ENCODE measurements at regions not wholly inside any gene's neighbourhood (a gene's known extent, or its start where the extent isn't known, plus 50 kb on each side); places are given as distances from the start of the nearest gene placed in this dataset.

- Histone ChIP-seq H3K9ac (ENCODE audit: low read length) (no peak overlapping the region), H3K4me2 (ENCODE audit: low read depth, low read length, poor library complexity, severe bottlenecking) (no peak overlapping the region), H3K27me3 (ENCODE audit: low read length) (no peaks in the 10 kb centered on the region), H3K79me2 (ENCODE audit: low read length) (no peaks in the 10 kb centered on the region), H3K27ac (ENCODE audit: low read length) (no peak overlapping the region), H3K36me3 (ENCODE audit: insufficient read depth, low read length) (no peaks in the 10 kb centered on the region), H3K9me2 (replicated peaks; ENCODE audit: insufficient read depth, low read length) (no peaks in the 10 kb centered on the region), H4K20me1 (ENCODE audit: insufficient read depth, low read depth, low read length) (no peaks in the 10 kb centered on the region), H3K4me1 (ENCODE audit: low read length) (no peaks in the 10 kb centered on the region), H3K9me3 (ENCODE audit: low read length) (peaks cover 20% of the 10 kb centered on the region), H3K4me3 (ENCODE audit: low read length) (no peak overlapping the region), H2AFZ (ENCODE audit: low read length) (no peak overlapping the region)
- no peak for DNase-seq
These were observed 267.1 kb downstream of the SPATA31D1 start for GRCh38 chr9:82255481-82256176.

DNA sequence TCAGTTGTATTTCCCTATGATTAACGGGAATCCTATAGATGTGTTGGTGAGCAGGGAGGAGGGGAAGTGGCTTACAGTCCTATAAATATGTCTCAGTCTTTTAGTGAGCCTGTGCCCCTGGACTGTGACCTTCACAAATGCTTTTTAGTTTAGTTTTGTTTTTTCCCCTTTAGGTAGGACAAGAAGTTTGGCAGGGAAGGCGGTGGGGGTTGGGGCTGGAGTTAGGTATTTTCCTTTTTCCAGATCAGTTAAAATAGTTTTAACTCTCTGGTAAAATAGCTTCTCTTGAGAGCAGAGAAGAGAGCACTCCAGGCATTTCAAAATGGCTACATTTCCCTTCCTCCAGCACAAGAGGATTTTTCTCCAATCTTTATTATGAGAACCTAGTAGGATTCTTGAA is 272.1 kb downstream of the SPATA31D1 start:
- DNase-seq = no peak

DNA sequence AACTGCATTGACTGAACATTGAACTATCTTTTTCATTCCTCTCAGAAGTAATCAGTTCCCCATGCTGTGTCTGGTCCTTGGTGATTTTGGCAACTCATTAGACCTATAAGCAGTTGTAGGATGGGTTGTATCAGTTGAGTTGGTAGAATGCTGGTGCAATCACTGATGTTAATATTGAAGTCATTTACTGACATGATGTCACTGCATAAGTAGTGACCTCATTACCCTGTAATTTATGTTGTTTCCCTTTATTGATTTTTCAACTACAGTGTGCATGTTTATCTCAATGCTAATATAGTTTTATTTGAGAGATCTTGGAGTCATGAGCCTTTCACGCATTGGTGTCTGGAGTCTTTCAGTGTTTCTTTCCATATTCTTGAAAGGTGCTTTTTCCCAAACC is 275.0 kb downstream of the SPATA31D1 start:
- Histone ChIP-seq H3K9me2 (replicated peaks; ENCODE audit: insufficient read depth, low read length) (no peaks in the 10 kb centered on the region), H3K9me3 (ENCODE audit: low read length) (peaks cover 14% of the 10 kb centered on the region)
- DNase-seq = no peak

More for the DNA sequence above, 272.1 kb downstream of the SPATA31D1 start:
- Histone ChIP-seq H3K9me3 (ENCODE audit: low read length) (peaks cover 20% of the 10 kb centered on the region), H3K4me2 (ENCODE audit: low read depth, low read length, poor library complexity, severe bottlenecking) (no peak overlapping the region), H3K36me3 (ENCODE audit: insufficient read depth, low read length) (no peaks in the 10 kb centered on the region), H3K9ac (ENCODE audit: low read length) (no peak overlapping the region), H3K9me2 (replicated peaks; ENCODE audit: insufficient read depth, low read length) (no peaks in the 10 kb centered on the region), H4K20me1 (ENCODE audit: insufficient read depth, low read depth, low read length) (no peaks in the 10 kb centered on the region), H2AFZ (ENCODE audit: low read length) (no peak overlapping the region), H3K27ac (ENCODE audit: low read length) (no peak overlapping the region), H3K27me3 (ENCODE audit: low read length) (no peaks in the 10 kb centered on the region), H3K4me3 (ENCODE audit: low read length) (no peak overlapping the region), H3K4me1 (ENCODE audit: low read length) (no peaks in the 10 kb centered on the region), H3K79me2 (ENCODE audit: low read length) (no peaks in the 10 kb centered on the region)

GRCh38 chr9:82271106-82271561 is 282.6 kb downstream of the SPATA31D1 start:
- no peak for DNase-seq
- no peak overlapping the region for H2AFZ ChIP-seq (ENCODE audit: low read length)
- no peaks in the 10 kb centered on the region for H3K4me1 ChIP-seq (ENCODE audit: low read length)
- H3K36me3 ChIP-seq (ENCODE audit: insufficient read depth, low read length) = no peaks in the 10 kb centered on the region
- no peaks in the 10 kb centered on the region for H3K9me2 ChIP-seq (replicated peaks; ENCODE audit: insufficient read depth, low read length)
- no peak overlapping the region for H3K4me3 ChIP-seq (ENCODE audit: low read length)
- no peaks in the 10 kb centered on the region for H4K20me1 ChIP-seq (ENCODE audit: insufficient read depth, low read depth, low read length)
- no peak overlapping the region for H3K9ac ChIP-seq (ENCODE audit: low read length)
- no peak overlapping the region for H3K4me2 ChIP-seq (ENCODE audit: low read depth, low read length, poor library complexity, severe bottlenecking)
- H3K27ac ChIP-seq (ENCODE audit: low read length) = no peak overlapping the region
- H3K79me2 ChIP-seq (ENCODE audit: low read length) = no peaks in the 10 kb centered on the region
- H3K27me3 ChIP-seq (ENCODE audit: low read length) = no peaks in the 10 kb centered on the region
- H3K9me3 ChIP-seq (ENCODE audit: low read length) = peaks cover 34% of the 10 kb centered on the region

More for the DNA sequence above, 275.0 kb downstream of the SPATA31D1 start:
- Histone ChIP-seq H3K79me2 (ENCODE audit: low read length) (no peaks in the 10 kb centered on the region), H3K27ac (ENCODE audit: low read length) (no peak overlapping the region), H3K36me3 (ENCODE audit: insufficient read depth, low read length) (no peaks in the 10 kb centered on the region), H2AFZ (ENCODE audit: low read length) (no peak overlapping the region), H3K9ac (ENCODE audit: low read length) (no peak overlapping the region), H3K4me1 (ENCODE audit: low read length) (no peaks in the 10 kb centered on the region), H3K27me3 (ENCODE audit: low read length) (no peaks in the 10 kb centered on the region), H4K20me1 (ENCODE audit: insufficient read depth, low read depth, low read length) (no peaks in the 10 kb centered on the region), H3K4me3 (ENCODE audit: low read length) (no peak overlapping the region), H3K4me2 (ENCODE audit: low read depth, low read length, poor library complexity, severe bottlenecking) (no peak overlapping the region)

GRCh38 chr9:82273121-82273520 is 284.5 kb downstream of the SPATA31D1 start:
- no peaks in the 10 kb centered on the region for H3K27me3 ChIP-seq (ENCODE audit: low read length)
- H3K9ac ChIP-seq (ENCODE audit: low read length) = no peak overlapping the region
- H3K9me3 ChIP-seq (ENCODE audit: low read length) = peaks cover 39% of the 10 kb centered on the region
- H3K4me2 ChIP-seq (ENCODE audit: low read depth, low read length, poor library complexity, severe bottlenecking) = no peak overlapping the region
- no peaks in the 10 kb centered on the region for H4K20me1 ChIP-seq (ENCODE audit: insufficient read depth, low read depth, low read length)
- no peak overlapping the region for H3K4me3 ChIP-seq (ENCODE audit: low read length)
- no peak overlapping the region for H3K27ac ChIP-seq (ENCODE audit: low read length)
- H3K36me3 ChIP-seq (ENCODE audit: insufficient read depth, low read length) = no peaks in the 10 kb centered on the region
- no peak for DNase-seq
- no peaks in the 10 kb centered on the region for H3K79me2 ChIP-seq (ENCODE audit: low read length)
- no peaks in the 10 kb centered on the region for H3K4me1 ChIP-seq (ENCODE audit: low read length)
- no peaks in the 10 kb centered on the region for H3K9me2 ChIP-seq (replicated peaks; ENCODE audit: insufficient read depth, low read length)
- no peak overlapping the region for H2AFZ ChIP-seq (ENCODE audit: low read length)

DNA sequence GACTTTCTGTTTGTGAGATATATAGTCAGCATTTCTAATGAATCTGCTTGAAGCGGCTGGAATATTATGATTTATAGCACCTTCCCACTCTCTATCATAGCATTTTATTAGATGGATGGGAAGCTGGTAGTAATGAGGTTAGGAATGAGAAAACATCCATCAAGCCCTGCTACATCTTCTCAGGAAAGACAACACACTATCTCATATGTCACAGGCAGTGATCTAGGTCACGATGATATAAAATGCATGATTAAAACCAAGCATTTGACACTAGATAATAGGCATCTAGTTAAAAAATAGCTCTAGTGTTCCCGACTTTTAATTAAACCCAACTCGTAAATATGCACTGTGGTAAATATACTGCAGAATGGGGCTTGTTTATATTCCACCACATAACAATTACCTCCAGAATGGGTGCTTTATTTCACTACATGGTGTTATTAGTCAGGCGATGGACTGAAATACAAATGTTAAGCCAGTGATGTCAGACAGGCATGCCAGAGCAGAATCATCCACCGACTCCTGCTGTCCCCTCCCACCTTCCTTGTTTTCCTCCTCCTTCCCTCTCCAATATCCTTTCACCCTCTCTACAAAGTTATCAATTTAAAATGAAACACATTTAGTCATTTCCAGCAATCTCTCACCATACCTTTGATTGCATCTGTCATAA is 286.8 kb downstream of the SPATA31D1 start:
- Histone ChIP-seq H3K9me3 (ENCODE audit: low read length) (peaks cover 39% of the 10 kb centered on the region), H3K79me2 (ENCODE audit: low read length) (no peaks in the 10 kb centered on the region)

DNA sequence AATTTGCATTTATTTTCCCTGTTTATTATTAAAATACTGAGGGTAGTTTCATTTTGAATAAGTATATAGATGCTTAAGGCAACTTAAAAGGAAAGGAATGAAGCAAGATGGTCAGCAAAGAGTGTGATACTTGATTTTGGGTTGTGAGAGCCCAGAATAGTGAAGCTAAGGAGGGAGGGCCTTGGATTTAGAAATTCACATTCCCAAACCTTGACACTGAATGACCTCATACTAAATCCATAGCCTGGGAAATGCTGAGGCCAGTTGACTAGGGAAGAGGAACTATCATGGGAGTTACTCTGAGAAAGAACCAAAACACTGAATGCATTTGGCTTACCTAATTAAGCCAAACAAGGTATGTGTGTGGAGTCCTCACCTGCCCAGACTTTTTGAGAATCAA is 292.5 kb downstream of the SPATA31D1 start:
- no peaks in the 10 kb centered on the region for H3K27me3 ChIP-seq (ENCODE audit: low read length)
- no peaks in the 10 kb centered on the region for H3K36me3 ChIP-seq (ENCODE audit: insufficient read depth, low read length)
- no peak overlapping the region for H2AFZ ChIP-seq (ENCODE audit: low read length)
- H3K9me3 ChIP-seq (ENCODE audit: low read length) = peaks cover 25% of the 10 kb centered on the region
- H3K4me3 ChIP-seq (ENCODE audit: low read length) = no peak overlapping the region
- H3K4me2 ChIP-seq (ENCODE audit: low read depth, low read length, poor library complexity, severe bottlenecking) = no peak overlapping the region
- H3K9ac ChIP-seq (ENCODE audit: low read length) = no peak overlapping the region
- H4K20me1 ChIP-seq (ENCODE audit: insufficient read depth, low read depth, low read length) = no peaks in the 10 kb centered on the region
- no peaks in the 10 kb centered on the region for H3K4me1 ChIP-seq (ENCODE audit: low read length)
- H3K27ac ChIP-seq (ENCODE audit: low read length) = no peak overlapping the region
- no peak for DNase-seq
- no peaks in the 10 kb centered on the region for H3K9me2 ChIP-seq (replicated peaks; ENCODE audit: insufficient read depth, low read length)
- H3K79me2 ChIP-seq (ENCODE audit: low read length) = no peaks in the 10 kb centered on the region

More for the DNA sequence above, 286.8 kb downstream of the SPATA31D1 start:
- no peak for DNase-seq
- H4K20me1 ChIP-seq (ENCODE audit: insufficient read depth, low read depth, low read length) = no peaks in the 10 kb centered on the region
- no peaks in the 10 kb centered on the region for H3K4me1 ChIP-seq (ENCODE audit: low read length)
- no peak overlapping the region for H3K27ac ChIP-seq (ENCODE audit: low read length)
- H3K27me3 ChIP-seq (ENCODE audit: low read length) = no peaks in the 10 kb centered on the region
- H3K36me3 ChIP-seq (ENCODE audit: insufficient read depth, low read length) = no peaks in the 10 kb centered on the region
- no peak overlapping the region for H3K4me2 ChIP-seq (ENCODE audit: low read depth, low read length, poor library complexity, severe bottlenecking)
- H3K9ac ChIP-seq (ENCODE audit: low read length) = no peak overlapping the region
- H2AFZ ChIP-seq (ENCODE audit: low read length) = no peak overlapping the region
- H3K9me2 ChIP-seq (replicated peaks; ENCODE audit: insufficient read depth, low read length) = no peaks in the 10 kb centered on the region
- H3K4me3 ChIP-seq (ENCODE audit: low read length) = no peak overlapping the region

DNA sequence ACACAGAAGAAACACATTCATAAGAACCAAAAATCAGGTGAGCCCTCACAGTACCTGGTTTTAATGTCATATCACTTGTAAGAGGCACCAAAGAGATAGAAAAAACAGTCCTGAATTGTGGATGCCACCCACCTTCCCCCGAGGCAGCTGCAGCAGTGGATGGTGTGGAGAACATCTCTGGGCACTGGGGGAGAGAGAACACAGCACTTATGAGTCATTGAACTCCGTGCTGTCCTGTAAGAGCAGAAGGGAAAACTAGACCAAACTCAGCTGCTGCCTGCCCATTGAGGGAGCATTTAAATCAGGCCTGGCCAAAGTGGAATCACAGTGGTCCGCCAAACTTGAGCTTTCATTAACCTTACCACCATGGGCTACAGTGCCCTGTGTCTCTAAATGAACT is 296.2 kb downstream of the SPATA31D1 start:
- Histone ChIP-seq H3K79me2 (ENCODE audit: low read length) (no peaks in the 10 kb centered on the region), H3K9ac (ENCODE audit: low read length) (no peak overlapping the region), H3K9me3 (ENCODE audit: low read length) (peaks cover 23% of the 10 kb centered on the region), H3K4me3 (ENCODE audit: low read length) (no peak overlapping the region), H3K9me2 (replicated peaks; ENCODE audit: insufficient read depth, low read length) (no peaks in the 10 kb centered on the region), H3K27me3 (ENCODE audit: low read length) (no peaks in the 10 kb centered on the region), H3K27ac (ENCODE audit: low read length) (no peak overlapping the region), H3K36me3 (ENCODE audit: insufficient read depth, low read length) (no peaks in the 10 kb centered on the region), H3K4me1 (ENCODE audit: low read length) (no peaks in the 10 kb centered on the region), H3K4me2 (ENCODE audit: low read depth, low read length, poor library complexity, severe bottlenecking) (no peak overlapping the region), H2AFZ (ENCODE audit: low read length) (no peak overlapping the region), H4K20me1 (ENCODE audit: insufficient read depth, low read depth, low read length) (no peaks in the 10 kb centered on the region)
- DNase-seq = no peak

Data from Karpas-422 (cell line).